H9 (cell line): ENCODE measurements at regions not wholly inside any gene's neighbourhood (a gene's known extent, or its start where the extent isn't known, plus 50 kb on each side); places are given as distances from the start of the nearest gene placed in this dataset.

Source experiments
- DNase-seq: peaks from one replicate; pipeline ENCODE4 v3.0.0-alpha.2; 2017
- H2AFZ ChIP-seq: one replicate; pipeline ENCODE4 v1.6.1; 2013; ENCODE audit warnings: mild to moderate bottlenecking, low read length, control low read depth, moderate library complexity
- H2AK5ac ChIP-seq: 2 replicates; pipeline ENCODE4 v1.6.1; 2013; ENCODE audit warnings: low read length, control low read depth, mixed read lengths; ENCODE audit not compliant: insufficient read length
- H2BK120ac ChIP-seq: one replicate; pipeline ENCODE4 v1.6.1; 2013; ENCODE audit warnings: low read depth, mild to moderate bottlenecking, low read length, control low read depth, inconsistent platforms; ENCODE audit not compliant: poor library complexity, severe bottlenecking
- H2BK12ac ChIP-seq: 2 replicates; pipeline ENCODE4 v1.6.1; 2013; ENCODE audit warnings: low read length, control low read depth, mixed read lengths, low read depth; ENCODE audit not compliant: insufficient read length
- H2BK15ac ChIP-seq: 2 replicates; pipeline ENCODE4 v1.6.1; 2013; ENCODE audit warnings: low read depth, low read length, control low read depth
- H2BK20ac ChIP-seq: one replicate; pipeline ENCODE4 v1.6.1; 2013; ENCODE audit warnings: low read depth, mild to moderate bottlenecking, low read length, control low read depth, inconsistent platforms; ENCODE audit not compliant: poor library complexity, severe bottlenecking
- H2BK5ac ChIP-seq: 2 replicates; pipeline ENCODE4 v1.6.1; 2013; ENCODE audit warnings: low read length, control low read depth, mixed read lengths; ENCODE audit not compliant: insufficient read length
- H3K14ac ChIP-seq: 2 replicates; pipeline ENCODE4 v1.6.1; 2013; ENCODE audit warnings: low read length, control low read depth; ENCODE audit not compliant: insufficient read depth
- H3K18ac ChIP-seq: 2 replicates; pipeline ENCODE4 v1.6.1; 2013; ENCODE audit warnings: low read depth, mild to moderate bottlenecking, mixed read lengths, low read length, control low read depth; ENCODE audit not compliant: insufficient read length
- H3K23ac ChIP-seq: 2 replicates; pipeline ENCODE4 v1.6.1; 2013; ENCODE audit warnings: low read length, control low read depth, mixed read lengths, low read depth; ENCODE audit not compliant: insufficient read length
- H3K23me2 ChIP-seq: 2 replicates; pipeline ENCODE4 v1.6.1; 2013; ENCODE audit warnings: low read depth, mild to moderate bottlenecking, mixed read lengths, low read length, control low read depth; ENCODE audit not compliant: insufficient read length, poor library complexity, severe bottlenecking
- H3K27ac ChIP-seq: 2 replicates; pipeline ENCODE4 v1.5.1; 2013; ENCODE audit warnings: low read length, control low read depth, mixed read lengths, low read depth; ENCODE audit not compliant: insufficient read length
- H3K27me3 ChIP-seq: 2 replicates; pipeline ENCODE4 v1.6.1; 2013; ENCODE audit warnings: low read length, control low read depth, inconsistent platforms; ENCODE audit not compliant: insufficient read depth
- H3K4ac ChIP-seq: 2 replicates; pipeline ENCODE4 v1.6.1; 2013; ENCODE audit warnings: low read depth, mild to moderate bottlenecking, control low read depth, inconsistent platforms, low read length, moderate library complexity
- H3K4me1 ChIP-seq: 2 replicates; pipeline ENCODE4 v1.6.1; 2013; ENCODE audit warnings: low read length, control low read depth, inconsistent platforms; ENCODE audit not compliant: insufficient read depth
- H3K4me2 ChIP-seq: 2 replicates; pipeline ENCODE4 v1.6.1; 2013; ENCODE audit warnings: low read length, control low read depth, mixed read lengths; ENCODE audit not compliant: insufficient read length, insufficient read depth
- H3K56ac ChIP-seq: 2 replicates; pipeline ENCODE4 v1.6.1; 2013; ENCODE audit warnings: low read depth, mild to moderate bottlenecking, mixed read lengths, low read length, control low read depth; ENCODE audit not compliant: insufficient read length
- H3K79me1 ChIP-seq: 2 replicates; pipeline ENCODE4 v1.6.1; 2013; ENCODE audit warnings: low read depth, mild to moderate bottlenecking, moderate library complexity, low read length, control low read depth, inconsistent platforms; ENCODE audit not compliant: insufficient read depth, poor library complexity, severe bottlenecking
- H3K79me2 ChIP-seq: 2 replicates; pipeline ENCODE4 v1.6.1; 2013; ENCODE audit warnings: low read length, control low read depth, inconsistent platforms; ENCODE audit not compliant: insufficient read depth
- H3K9ac ChIP-seq: 2 replicates; pipeline ENCODE4 v1.6.1; 2013; ENCODE audit warnings: low read length, control low read depth, mixed read lengths; ENCODE audit not compliant: insufficient read length; ENCODE audit errors: extremely low read depth
- H3K9me3 ChIP-seq: one replicate; pipeline ENCODE4 v1.6.1; 2013; ENCODE audit warnings: low read depth, low read length, inconsistent platforms; ENCODE audit not compliant: control insufficient read depth
- H3T11ph ChIP-seq: one replicate; pipeline ENCODE4 v1.6.1; 2013; ENCODE audit warnings: mild to moderate bottlenecking, low read length, control low read depth, inconsistent platforms
- H4K20me1 ChIP-seq: one replicate; pipeline ENCODE4 v1.6.1; 2013; ENCODE audit not compliant: control insufficient read depth, insufficient read length, insufficient read depth
- H4K5ac ChIP-seq: 2 replicates; pipeline ENCODE4 v1.6.1; 2013; ENCODE audit warnings: low read depth, mild to moderate bottlenecking, mixed read lengths, low read length, control low read depth; ENCODE audit not compliant: insufficient read length
- H4K8ac ChIP-seq: replicated peaks from 2 replicates; pipeline ENCODE4 v1.6.1; 2013; ENCODE audit warnings: low read length, control low read depth, mixed read lengths, low read depth; ENCODE audit not compliant: insufficient read length
- H4K91ac ChIP-seq: 2 replicates; pipeline ENCODE4 v1.6.1; 2013; ENCODE audit warnings: low read depth, mild to moderate bottlenecking, moderate library complexity, mixed read lengths, low read length, control low read depth; ENCODE audit not compliant: insufficient read length
- H3K27ac Mint-ChIP-seq, 3 experiments: 2 replicates in 2 of 3; 3 replicates in 1 of 3; pipeline ENCODE4 v1.8.0; 2020 to 2021; ENCODE audit warnings: mixed read lengths in 3 of 3, mild to moderate bottlenecking in 1 of 3, moderate library complexity in 1 of 3
- H3K27me3 Mint-ChIP-seq: 2 replicates; pipeline ENCODE4 v1.8.0; 2021; ENCODE audit warnings: low read depth, mild to moderate bottlenecking, moderate library complexity, mixed read lengths
- H3K36me3 Mint-ChIP-seq, 3 experiments: 2 replicates in 2 of 3; 3 replicates in 1 of 3; pipeline ENCODE4 v1.8.0; 2020 to 2021; ENCODE audit warnings: low read depth in 3 of 3, mixed read lengths in 3 of 3; ENCODE audit not compliant: insufficient read depth in 1 of 3
- H3K4me1 Mint-ChIP-seq, 2 experiments: 2 replicates each; pipeline ENCODE4 v1.8.0; 2020; ENCODE audit warnings: mixed read lengths in 2 of 2
- H3K4me3 Mint-ChIP-seq, 2 experiments: 2 replicates in 1 of 2; 3 replicates in 1 of 2; pipeline ENCODE4 v1.8.0; 2020 to 2021; ENCODE audit warnings: mild to moderate bottlenecking in 2 of 2, mixed read lengths in 2 of 2, moderate library complexity in 1 of 2
- H3K9me3 Mint-ChIP-seq, 2 experiments: 2 replicates in 1 of 2; 3 replicates in 1 of 2; pipeline ENCODE4 v1.8.0; 2020; ENCODE audit warnings: mild to moderate bottlenecking in 2 of 2, mixed read lengths in 2 of 2, moderate library complexity in 1 of 2
- CTCF ChIP-seq: fragments of 200-600 bp; sonication (generic); conservative IDR thresholded peaks from 3 replicates; pipeline ENCODE4 v1.8.0; 2021; ENCODE audit warnings: antibody characterized with exemption, mild to moderate bottlenecking
- WGBS: extraction: QIAGEN DNeasy Blood & Tissue Kit; methylation state at CpG from one replicate; pipeline ENCODE4 v1.1.7; 2013; ENCODE audit warnings: missing lambda C conversion rate, low lambda C conversion rate, mixed read lengths; ENCODE audit not compliant: insufficient read length; ENCODE audit errors: extremely low coverage; 5-methylcytosine and 5-hydroxymethylcytosine counted together

GRCh38 chr4:52366621-52367020, 292.5 kb downstream of the USP46 start:
- no peak overlapping the region for H3K23ac ChIP-seq
- DNase-seq: no peak
- no peak overlapping the region for H4K8ac ChIP-seq
- TF ChIP-seq CTCF: no peak
- H3K36me3 Mint-ChIP-seq: no peaks in the 10 kb centered on the region
- H3K14ac ChIP-seq: no peak overlapping the region
- H3T11ph ChIP-seq: no peak overlapping the region
- no peak overlapping the region for H3K27ac ChIP-seq
- H3K9ac ChIP-seq: no peak overlapping the region
- H4K5ac ChIP-seq: no peak overlapping the region
- H3K4me1 Mint-ChIP-seq: peaks cover 18 to 20% of the 10 kb centered on the region in 2 experiments
- H3K9me3 Mint-ChIP-seq: no peaks in the 10 kb centered on the region
- H3K27me3 Mint-ChIP-seq: no peaks in the 10 kb centered on the region
- H3K4me3 Mint-ChIP-seq: no peak overlapping the region
- H2AFZ ChIP-seq: no peak overlapping the region
- H3K4ac ChIP-seq: no peak overlapping the region
- no peak overlapping the region for H2BK5ac ChIP-seq
- H3K79me1 ChIP-seq: no peaks in the 10 kb centered on the region
- H4K91ac ChIP-seq: no peak overlapping the region
- H3K18ac ChIP-seq: no peak overlapping the region
- no peak overlapping the region for H2BK20ac ChIP-seq
- no peak overlapping the region for H3K56ac ChIP-seq
- no peak overlapping the region for H2BK120ac ChIP-seq
- H3K23me2 ChIP-seq: no peaks in the 10 kb centered on the region
- H3K9me3 ChIP-seq: no peaks in the 10 kb centered on the region
- no peaks in the 10 kb centered on the region for H3K79me2 ChIP-seq
- no peak overlapping the region for H2BK12ac ChIP-seq
- no peak overlapping the region for H3K27ac Mint-ChIP-seq
- no CpG with 5 or more reads among the region's 4 CpGs for WGBS
- no peaks in the 10 kb centered on the region for H4K20me1 ChIP-seq
- no peaks in the 10 kb centered on the region for H3K27me3 ChIP-seq
- no peaks in the 10 kb centered on the region; the same call in 1 of the 2 replicates for H3K4me1 ChIP-seq
- H3K4me2 ChIP-seq: no peak overlapping the region
- H2AK5ac ChIP-seq: no peak overlapping the region
- H2BK15ac ChIP-seq: no peak overlapping the region
